MCF 10A (cell line): ENCODE measurements at regions not wholly inside any gene's neighbourhood (a gene's known extent, or its start where the extent isn't known, plus 50 kb on each side); places are given as distances from the start of the nearest gene placed in this dataset.

ENCODE experiments used
- BruUV-seq: library from RNA; stranded (reverse); fragments of 400-500 nt; replicated peaks from 2 replicates; lab custom pipeline; 2021; lab: Mats Ljungman, UMichigan
- CTCF ChIA-PET: fragments of 300-600 bp; sonication (Branson Sonifier 250); formaldehyde crosslinking; extraction: SDS; loops from one replicate; lab custom pipeline; 2021; ENCODE audit warnings: antibody characterized with exemption, inconsistent platforms; lab: Yijun Ruan, JAX
- POLR2A ChIA-PET: fragments of 300-600, 350-650 bp; sonication (Branson Sonifier 250); formaldehyde crosslinking; extraction: SDS; loops from one replicate; lab custom pipeline; 2020; ENCODE audit warnings: antibody characterized with exemption, inconsistent platforms; lab: Yijun Ruan, JAX
- DNase-seq: peaks from one replicate; pipeline ENCODE4 v3.0.0-alpha.2; 2018; ENCODE audit not compliant: unreplicated experiment
- H3K27ac Mint-ChIP-seq: one replicate; pipeline ENCODE4 v1.8.0; 2022; ENCODE audit warnings: mild to moderate bottlenecking, low read depth, mixed read lengths; ENCODE audit not compliant: unreplicated experiment
- H3K27me3 Mint-ChIP-seq: one replicate; pipeline ENCODE4 v1.8.0; 2022; ENCODE audit warnings: mixed read lengths; ENCODE audit not compliant: insufficient read depth, unreplicated experiment
- H3K36me3 Mint-ChIP-seq: one replicate; pipeline ENCODE4 v1.8.0; 2022; ENCODE audit warnings: mild to moderate bottlenecking, moderate library complexity, mixed read lengths; ENCODE audit not compliant: insufficient read depth, unreplicated experiment
- H3K4me1 Mint-ChIP-seq: one replicate; pipeline ENCODE4 v1.8.0; 2022; ENCODE audit warnings: mixed read lengths; ENCODE audit not compliant: insufficient read depth, unreplicated experiment
- H3K4me3 Mint-ChIP-seq: one replicate; pipeline ENCODE4 v1.8.0; 2022; ENCODE audit warnings: mild to moderate bottlenecking, moderate library complexity, mixed read lengths; ENCODE audit not compliant: unreplicated experiment
- H3K9me3 Mint-ChIP-seq: one replicate; pipeline ENCODE4 v1.8.0; 2022; ENCODE audit warnings: mixed read lengths; ENCODE audit not compliant: unreplicated experiment
- intact Hi-C: fragments of 100-400 bp; cut with micrococcal nuclease; formaldehyde crosslinking; loops from 2 replicates; pipeline ENCODE4 v1.14.1; 2022
- TF ChIP-seq, protein P1 (sequence below): fragments of 200-600 bp; IDR thresholded peaks from one replicate; pipeline ENCODE4 v1.8.0; 2022; ENCODE audit warnings: antibody characterized with exemption, mild to moderate bottlenecking; ENCODE audit not compliant: unreplicated experiment

DNA sequence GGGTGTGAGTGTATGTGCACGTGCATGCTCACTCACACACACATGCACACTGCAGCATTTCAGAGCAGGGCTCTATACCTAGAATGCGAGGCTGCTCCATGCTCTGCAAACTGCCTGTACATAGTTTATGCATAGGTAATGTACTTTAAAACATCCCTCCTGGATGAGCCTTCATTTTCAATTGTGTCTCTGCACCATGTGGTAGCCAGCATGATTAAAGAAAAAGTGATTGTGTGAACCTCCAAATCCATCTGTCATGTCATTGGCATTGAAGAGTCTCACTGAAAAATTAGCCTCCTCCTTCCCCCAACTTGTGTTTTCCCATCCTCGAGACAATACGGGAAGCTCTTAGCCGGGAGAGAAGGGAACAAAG lies 120.9 kb upstream of the SPATS2L start:
- Mint-ChIP-seq H3K27me3 (peaks cover 18% of the 10 kb centered on the region), H3K4me3 (no peak overlapping the region), H3K4me1 (no peaks in the 10 kb centered on the region), H3K27ac (no peak overlapping the region), H3K9me3 (no peaks in the 10 kb centered on the region), H3K36me3 (no peaks in the 10 kb centered on the region)
- DNase-seq: no peak
- ChIA-PET POLR2A (no interaction called here), CTCF (no interaction called here)
- TF ChIP-seq, protein P1, sequence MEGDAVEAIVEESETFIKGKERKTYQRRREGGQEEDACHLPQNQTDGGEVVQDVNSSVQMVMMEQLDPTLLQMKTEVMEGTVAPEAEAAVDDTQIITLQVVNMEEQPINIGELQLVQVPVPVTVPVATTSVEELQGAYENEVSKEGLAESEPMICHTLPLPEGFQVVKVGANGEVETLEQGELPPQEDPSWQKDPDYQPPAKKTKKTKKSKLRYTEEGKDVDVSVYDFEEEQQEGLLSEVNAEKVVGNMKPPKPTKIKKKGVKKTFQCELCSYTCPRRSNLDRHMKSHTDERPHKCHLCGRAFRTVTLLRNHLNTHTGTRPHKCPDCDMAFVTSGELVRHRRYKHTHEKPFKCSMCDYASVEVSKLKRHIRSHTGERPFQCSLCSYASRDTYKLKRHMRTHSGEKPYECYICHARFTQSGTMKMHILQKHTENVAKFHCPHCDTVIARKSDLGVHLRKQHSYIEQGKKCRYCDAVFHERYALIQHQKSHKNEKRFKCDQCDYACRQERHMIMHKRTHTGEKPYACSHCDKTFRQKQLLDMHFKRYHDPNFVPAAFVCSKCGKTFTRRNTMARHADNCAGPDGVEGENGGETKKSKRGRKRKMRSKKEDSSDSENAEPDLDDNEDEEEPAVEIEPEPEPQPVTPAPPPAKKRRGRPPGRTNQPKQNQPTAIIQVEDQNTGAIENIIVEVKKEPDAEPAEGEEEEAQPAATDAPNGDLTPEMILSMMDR: no peak
- intact Hi-C loops: loop anchor here (10.0 kb wide), 1 partner anchor 181 kb away; no protein-coding TSS in a partner anchor
- BruUV-seq: no TSS peak

DNA sequence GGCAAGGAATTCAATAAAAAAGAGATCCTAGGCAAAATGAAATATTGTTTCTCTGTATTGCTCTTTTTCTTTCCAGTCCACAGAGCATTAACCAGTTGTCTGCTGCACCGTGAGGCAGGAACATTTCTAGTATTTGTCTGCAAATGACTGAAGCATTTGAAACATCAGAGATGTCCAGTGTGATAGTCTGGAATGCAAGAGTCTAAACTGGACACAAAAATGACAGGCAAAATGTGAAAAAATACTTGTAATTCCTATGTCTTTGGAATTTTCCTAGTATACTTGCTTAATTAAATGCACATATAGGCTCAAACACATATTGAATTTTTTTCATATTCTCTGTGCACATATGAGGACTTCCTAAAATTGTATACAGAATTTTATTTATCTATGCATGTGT lies 120.5 kb upstream of the SPATS2L start:
- Mint-ChIP-seq H3K4me1 (no peaks in the 10 kb centered on the region), H3K9me3 (no peaks in the 10 kb centered on the region), H3K36me3 (no peaks in the 10 kb centered on the region), H3K4me3 (no peak overlapping the region), H3K27ac (no peak overlapping the region), H3K27me3 (peaks cover 18% of the 10 kb centered on the region)
- ChIA-PET POLR2A (interaction anchor here (0.8 kb wide), 1 partner anchor 102 kb away, joined by 3 read pairs; no protein-coding TSS in a partner anchor), CTCF (no interaction called here)
- TF ChIP-seq, protein P1: no peak
- intact Hi-C loops: loop anchor here (10.0 kb wide), 1 partner anchor 181 kb away; no protein-coding TSS in a partner anchor
- no TSS peak for BruUV-seq
- DNase-seq: no peak

DNA sequence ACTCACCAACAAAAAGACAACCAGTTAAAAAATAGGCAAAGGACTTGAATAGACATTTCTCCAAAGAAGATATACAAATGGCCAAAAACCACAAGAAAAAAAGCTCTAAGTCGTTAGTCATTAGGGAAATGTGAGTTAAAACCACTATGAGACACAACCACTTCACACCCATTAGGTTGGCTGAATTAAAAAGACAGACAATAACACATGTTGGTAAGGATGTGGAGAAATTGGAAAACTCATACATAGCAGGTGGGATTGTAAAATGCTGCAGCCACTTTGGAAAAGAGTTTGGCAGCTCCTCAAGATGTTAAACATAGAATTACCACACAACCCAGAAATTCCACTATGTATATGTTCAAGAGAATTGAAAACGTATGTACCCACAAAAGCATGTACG lies 117.6 kb upstream of the SPATS2L start:
- no TSS peak for BruUV-seq
- ChIA-PET POLR2A (no interaction called here), CTCF (interaction anchor here (0.6 to 0.7 kb wide), 2 partner anchors 218 to 522 kb away, joined by 3 to 4 read pairs; no protein-coding TSS in a partner anchor)
- TF ChIP-seq, protein P1: no peak
- DNase-seq: no peak
- intact Hi-C loops: loop anchor here (10.0 kb wide), 1 partner anchor 184 kb away; no protein-coding TSS in a partner anchor
- Mint-ChIP-seq H3K36me3 (no peaks in the 10 kb centered on the region), H3K4me1 (no peaks in the 10 kb centered on the region), H3K9me3 (no peaks in the 10 kb centered on the region), H3K27ac (no peak overlapping the region), H3K4me3 (no peak overlapping the region), H3K27me3 (peaks cover 18% of the 10 kb centered on the region)

DNA sequence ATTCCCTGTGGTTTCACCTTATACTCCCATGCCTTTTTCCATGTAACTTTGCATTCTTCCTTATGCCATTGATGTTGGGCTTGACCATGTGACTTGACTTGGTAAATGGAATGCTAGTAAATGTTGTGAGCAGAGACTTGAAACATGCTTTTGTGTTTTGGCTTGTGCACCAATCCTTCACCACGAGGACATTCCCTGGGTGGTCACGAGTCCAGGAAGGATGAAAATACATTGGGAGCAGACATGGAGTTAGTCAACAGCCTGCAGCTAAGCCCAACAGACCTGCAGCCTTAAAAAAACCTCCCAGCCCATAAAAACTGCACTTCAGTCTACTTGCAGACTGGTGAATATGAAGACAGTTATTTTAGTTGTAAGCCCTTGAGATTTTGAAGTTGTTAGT lies 116.5 kb upstream of the SPATS2L start:
- BruUV-seq: no TSS peak
- Mint-ChIP-seq H3K27ac (no peak overlapping the region), H3K4me1 (no peaks in the 10 kb centered on the region), H3K4me3 (no peak overlapping the region), H3K36me3 (no peaks in the 10 kb centered on the region), H3K27me3 (peaks cover 15% of the 10 kb centered on the region), H3K9me3 (no peaks in the 10 kb centered on the region)
- intact Hi-C loops: loop anchor here (10.0 kb wide), 1 partner anchor 185 kb away; no protein-coding TSS in a partner anchor
- POLR2A ChIA-PET: interaction anchor here (0.7 kb wide), 1 partner anchor 264 kb away, joined by 3 read pairs; no protein-coding TSS in a partner anchor
- CTCF ChIA-PET: no interaction called here
- no peak for DNase-seq
- TF ChIP-seq, protein P1: no peak
